ENCODE measurements at regions not wholly inside any gene's neighbourhood (a gene's known extent, or its start where the extent isn't known, plus 50 kb on each side); places are given as distances from the start of the nearest gene placed in this dataset.
A peak's percentile ranks its signal among the peaks of the same experiment; 100 is the strongest.
"Not testable (repeated sequence)": the region's sequence is repeated elsewhere in the genome, so short reads cannot be mapped to it uniquely, and the experiment has no call there.

DNA sequence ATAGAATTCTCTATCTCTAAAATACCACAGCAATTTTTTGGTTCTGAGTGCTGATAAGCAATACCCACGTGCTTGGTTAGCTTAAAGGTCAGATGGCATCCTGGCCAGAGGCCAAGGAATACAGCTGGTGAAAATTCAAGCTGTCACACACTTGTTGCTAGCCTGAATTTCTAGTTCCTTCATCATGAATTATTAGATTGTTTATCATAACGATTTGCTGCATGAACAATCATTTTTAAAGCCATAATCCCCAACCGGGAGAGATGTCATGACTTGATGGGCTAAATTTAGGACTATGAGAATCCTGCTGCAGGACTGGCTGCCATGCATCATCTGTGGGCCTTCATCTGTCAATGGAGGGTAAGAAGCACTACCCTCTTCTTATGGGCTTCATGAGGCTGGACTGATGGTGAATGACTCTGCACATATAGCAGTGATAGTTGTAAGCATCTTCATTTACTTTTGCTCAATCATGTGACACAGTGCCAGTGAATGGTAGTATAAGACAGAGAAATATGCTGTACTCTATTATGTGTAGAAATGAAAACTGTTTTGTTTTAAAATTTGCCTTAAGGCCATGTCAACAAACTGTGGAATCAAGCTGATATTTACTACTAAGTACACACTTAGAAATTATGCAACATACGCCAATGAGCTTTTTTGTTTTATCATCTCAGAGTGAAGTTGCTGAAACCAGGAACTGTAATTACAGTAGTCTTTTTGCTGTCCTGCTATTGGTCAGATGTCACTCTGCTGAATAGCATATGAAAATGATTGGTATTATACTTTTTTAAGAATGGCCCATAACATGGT, 80.5 kb upstream of the RALGPS2 start:
- DNase-seq = peak; percentile 80

DNA sequence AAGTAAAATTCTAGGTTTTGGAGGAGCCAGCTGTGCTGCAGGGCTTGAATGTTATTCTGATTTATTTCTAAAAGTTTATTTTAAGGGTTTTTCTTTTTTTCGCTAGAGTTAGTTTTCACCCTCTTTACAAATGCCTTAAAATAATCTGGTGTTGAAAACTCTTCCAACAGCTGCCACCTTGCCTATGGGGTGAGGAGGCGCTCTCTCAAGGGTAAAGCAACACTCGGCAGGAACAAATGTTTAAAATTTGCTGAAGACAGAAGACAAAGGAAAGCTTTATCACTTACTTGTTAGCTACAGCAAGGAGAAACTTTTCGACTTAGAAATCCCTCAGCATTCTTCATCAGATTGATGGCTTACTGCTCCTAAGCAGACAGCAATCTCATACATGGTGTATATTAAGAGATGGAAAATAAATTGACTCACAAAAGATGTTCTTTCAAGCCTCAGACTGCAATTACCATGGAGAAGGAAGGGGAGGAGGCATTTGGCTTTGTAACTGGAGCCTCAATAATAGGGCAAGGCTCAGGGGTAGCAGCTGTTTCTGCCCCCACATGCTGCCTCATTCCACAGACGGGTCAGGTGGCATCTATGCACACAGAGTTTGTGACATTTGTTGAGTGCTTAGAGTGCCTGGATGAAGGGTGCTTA, 79.8 kb upstream of the RALGPS2 start:
- DNase-seq = peak; percentile 93

GRCh38 chr1:178645808-178646200, 79.2 kb upstream of the RALGPS2 start:
- DNase-seq = no peak

- DNase-seq = no peak
Measured at GRCh38 chr1:178646821-178647220, 78.2 kb upstream of the RALGPS2 start.

DNA sequence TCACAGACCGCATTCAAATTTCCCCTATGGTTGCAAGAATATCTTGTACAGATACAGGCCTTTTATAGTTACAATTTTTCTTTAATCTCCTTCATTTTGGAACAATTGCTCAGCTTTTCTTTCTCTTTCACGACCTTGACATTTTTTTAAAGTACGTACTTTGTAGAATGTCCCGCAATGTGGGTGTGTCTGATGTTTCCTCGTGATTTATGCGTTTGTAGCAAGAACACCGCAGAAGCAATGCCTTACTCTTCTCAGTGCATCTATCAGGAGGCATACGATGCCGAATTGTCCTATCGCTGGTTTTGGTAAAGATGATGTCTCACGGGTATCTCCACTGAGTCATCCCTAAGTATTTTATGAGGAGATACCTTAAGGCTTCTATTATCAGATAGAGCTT, 76.9 kb upstream of the RALGPS2 start:
- DNase-seq = no peak

GRCh38 chr1:178649582-178650350, 75.3 kb upstream of the RALGPS2 start:
- DNase-seq = no peak

DNA sequence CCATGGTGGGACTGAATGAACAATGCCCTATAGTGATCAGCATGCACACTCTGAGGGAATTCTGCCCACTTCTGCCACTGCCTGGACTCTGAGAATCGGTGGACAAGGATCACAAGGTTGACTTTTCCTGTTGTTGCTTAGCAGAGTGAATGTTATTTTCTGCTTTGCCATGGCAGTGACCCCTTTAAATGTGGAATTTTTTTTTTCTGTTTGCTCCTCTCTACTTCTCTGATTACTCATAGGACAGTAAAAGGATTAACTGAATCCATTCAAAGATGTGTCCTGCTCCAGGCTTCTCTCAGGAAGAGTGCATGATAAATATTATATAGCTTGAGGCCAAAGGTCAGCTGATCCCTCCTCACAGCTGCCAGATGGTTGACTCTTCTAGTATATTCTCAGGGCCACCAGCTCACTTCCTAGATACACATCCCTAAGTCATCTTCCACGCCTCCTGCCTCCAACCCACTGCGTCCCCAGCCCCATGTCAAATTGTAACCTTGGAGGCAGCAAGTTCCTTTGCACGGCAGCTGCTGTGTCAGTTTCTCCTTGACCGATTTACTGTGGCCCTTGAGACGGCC, 74.0 kb upstream of the RALGPS2 start:
- no peak for DNase-seq

GRCh38 chr1:178651742-178652141, 73.3 kb upstream of the RALGPS2 start:
- DNase-seq = peak; percentile 90

DNA sequence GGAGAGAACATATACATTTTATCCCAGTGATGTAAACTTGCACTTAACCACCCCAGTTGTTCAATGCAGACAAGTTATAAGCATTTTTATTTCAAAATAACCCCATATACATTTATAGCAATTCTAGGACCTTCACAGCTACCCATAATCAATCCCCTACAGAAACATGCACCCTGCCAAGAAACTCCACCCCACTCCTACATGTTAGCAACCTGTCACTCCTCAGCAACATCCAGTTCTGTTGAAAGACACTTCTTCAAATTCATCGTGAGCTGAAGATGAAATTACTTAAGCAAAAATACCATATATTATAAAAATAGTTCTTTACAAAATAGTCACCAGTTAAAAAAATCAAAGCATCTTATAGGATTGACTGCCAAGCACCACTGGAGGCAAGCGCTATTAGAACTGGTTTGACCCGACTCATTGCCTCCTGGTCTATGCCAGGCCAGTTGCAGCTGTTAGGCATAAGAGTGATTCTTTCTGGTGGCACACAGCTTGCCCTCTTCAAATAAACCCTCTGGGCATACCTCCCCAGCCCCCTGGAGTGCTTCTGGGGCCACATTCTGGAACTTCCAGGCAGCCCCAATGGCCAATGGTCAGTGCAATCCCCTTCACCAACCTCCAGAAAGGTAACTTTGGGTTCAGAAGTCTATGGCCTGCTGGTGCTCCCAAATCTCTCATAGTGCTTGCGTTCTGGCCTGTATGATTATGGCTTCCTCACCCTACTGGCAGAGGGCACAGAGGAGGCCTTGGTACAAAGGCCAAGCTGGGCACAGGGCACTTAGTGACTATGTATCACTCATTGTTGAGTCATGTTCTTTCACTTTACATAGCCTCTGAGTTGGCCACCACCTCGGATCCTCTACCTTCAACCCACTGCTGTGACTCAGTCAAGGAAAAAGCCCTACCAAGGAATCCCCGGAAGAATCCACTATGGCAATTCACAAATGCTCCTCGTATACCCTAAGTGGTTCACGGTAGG, 72.2 kb upstream of the RALGPS2 start:
- DNase-seq = peak; percentile 30

DNA sequence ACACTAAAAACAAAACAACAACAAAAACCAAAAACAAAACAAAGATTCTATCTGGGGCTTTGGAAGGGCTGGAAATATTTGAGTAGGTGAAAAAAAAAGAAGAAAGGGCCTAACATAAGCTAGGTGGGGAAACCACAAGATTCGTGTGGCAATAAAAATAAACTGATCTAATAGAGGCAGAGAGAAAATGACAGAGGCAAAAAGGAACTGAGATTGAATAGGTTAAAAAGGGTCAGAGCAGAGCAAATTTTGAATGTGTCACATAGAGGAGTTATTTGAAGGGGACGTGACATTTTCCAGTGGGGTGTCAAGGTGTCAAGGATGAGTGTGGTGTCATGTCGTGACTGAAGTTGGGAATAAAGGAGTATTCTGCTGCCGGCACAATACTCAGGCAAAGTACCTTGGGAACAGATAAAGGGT, 65.2 kb upstream of the RALGPS2 start:
- no peak for DNase-seq

GRCh38 chr1:178660461-178660860, 64.6 kb upstream of the RALGPS2 start:
- no peak for DNase-seq

GRCh38 chr1:178664278-178664677, 60.8 kb upstream of the RALGPS2 start:
- no peak for DNase-seq

DNA sequence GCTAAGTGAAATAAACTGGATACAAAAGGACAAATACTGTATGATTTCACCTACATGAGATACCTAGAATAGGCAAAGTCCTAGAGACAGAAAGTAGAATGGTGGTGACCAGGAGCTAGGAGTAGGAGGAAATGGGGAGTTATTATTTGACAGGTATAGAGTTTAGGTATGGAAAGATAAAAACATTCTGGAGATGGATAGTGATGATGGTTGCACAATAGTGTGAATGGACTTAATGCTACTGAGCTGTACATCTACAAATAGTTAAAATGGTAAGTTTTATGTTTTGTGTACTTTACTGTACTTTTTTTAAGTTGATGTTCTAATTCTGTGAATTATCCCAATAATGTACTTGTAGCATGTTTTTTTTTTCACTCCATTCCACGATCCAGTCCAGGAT, 59.5 kb upstream of the RALGPS2 start:
- no peak for DNase-seq

GRCh38 chr1:178666891-178667290, 58.2 kb upstream of the RALGPS2 start:
- not testable (repeated sequence) for DNase-seq

DNA sequence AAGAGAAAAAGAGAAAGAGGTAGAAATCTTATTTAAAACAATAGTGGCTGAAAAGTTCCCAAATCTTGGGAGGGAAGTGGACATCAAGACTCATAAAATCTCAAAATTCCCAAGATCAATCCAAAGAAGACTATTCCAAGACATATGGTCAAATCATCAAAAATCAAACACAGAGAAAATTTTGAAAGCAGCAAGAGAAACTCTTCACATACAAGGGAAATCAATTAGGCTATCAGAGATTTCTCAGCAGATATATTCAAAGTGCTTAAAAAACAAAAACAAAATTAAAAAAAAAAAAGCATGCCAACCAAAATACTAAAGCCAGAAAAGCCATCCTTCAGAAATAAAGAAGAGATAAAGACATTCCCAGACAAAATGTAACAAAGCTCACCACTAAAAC, 52.6 kb upstream of the RALGPS2 start:
- no peak for DNase-seq

- not testable (repeated sequence) for DNase-seq
Measured at GRCh38 chr1:178674559-178674958, 50.5 kb upstream of the RALGPS2 start.

Measured in NCI-H2171 treated with DMSO at 0.1 percent for 48 hours (cell line).